SK-N-SH (cell line): ENCODE measurements at regions not wholly inside any gene's neighbourhood (a gene's known extent, or its start where the extent isn't known, plus 50 kb on each side); places are given as distances from the start of the nearest gene placed in this dataset.

ENCODE experiments used
- CTCF ChIA-PET: fragments of 300-600, 350-600 bp; formaldehyde crosslinking; extraction: SDS; loops from one replicate; lab custom pipeline; 2021; lab: Yijun Ruan, JAX
- POLR2A ChIA-PET: fragments of 350-600 bp; sonication (Branson Sonifier 250); formaldehyde crosslinking; extraction: SDS; loops from one replicate; lab custom pipeline; 2020; ENCODE audit warnings: antibody characterized with exemption, inconsistent platforms; lab: Yijun Ruan, JAX
- DNase-seq: peaks from one replicate; pipeline ENCODE4 v3.0.0; 2012
- H2AFZ ChIP-seq: fragments of 200-600 bp; sonication (generic); 2 replicates; pipeline ENCODE4 v1.8.1; 2016; ENCODE audit warnings: antibody characterized with exemption, mild to moderate bottlenecking, low read depth
- H3F3A ChIP-seq: fragments of 200-600 bp; sonication (generic); replicated peaks from 2 replicates; pipeline ENCODE3; 2016; ENCODE audit warnings: antibody characterized with exemption, mild to moderate bottlenecking; ENCODE audit not compliant: insufficient read depth
- H3K27ac ChIP-seq, 2 experiments: fragments of 200-500 bp in 1 of 2; fragments of 200-600 bp in 1 of 2; sonication (Bioruptor generic) in 1 of 2; sonication (generic), shearing (Covaris generic) in 1 of 2; 2 replicates each; pipeline versions ENCODE4 v1.5.1 to v1.6.1; 2014 to 2016; ENCODE audit warnings: low read depth in 2 of 2, inconsistent platforms in 1 of 2, low read length in 1 of 2, mild to moderate bottlenecking in 1 of 2, mixed read lengths in 1 of 2
- H3K27me3 ChIP-seq: fragments of 200-600 bp; sonication (generic), shearing (Covaris generic); 2 replicates; pipeline ENCODE4 v1.6.1; 2016; ENCODE audit warnings: mixed run types; ENCODE audit not compliant: insufficient read depth
- H3K36me3 ChIP-seq, 2 experiments: fragments of 200-500 bp in 1 of 2; fragments of 200-600 bp in 1 of 2; sonication (Bioruptor generic) in 1 of 2; sonication (generic) in 1 of 2; replicated peaks in 1 of 2; 2 replicates each; pipeline versions ENCODE3 to v1.5.1; 2014 to 2016; ENCODE audit warnings: low read length in 1 of 2, mild to moderate bottlenecking in 1 of 2; ENCODE audit not compliant: insufficient read depth in 2 of 2, control insufficient read depth in 1 of 2
- H3K4me1 ChIP-seq, 2 experiments: fragments of 200-500 bp in 1 of 2; fragments of 200-600 bp in 1 of 2; sonication (Bioruptor generic) in 1 of 2; sonication (generic), shearing (Covaris generic) in 1 of 2; 2 replicates each; pipeline versions ENCODE4 v1.5.1 to v1.6.1; 2014 to 2016; ENCODE audit warnings: low read depth in 1 of 2, low read length in 1 of 2, mixed run types in 1 of 2; ENCODE audit not compliant: insufficient read depth in 2 of 2, control insufficient read depth in 1 of 2
- H3K4me2 ChIP-seq: fragments of 200-600 bp; sonication (generic), shearing (Covaris generic); 2 replicates; pipeline ENCODE4 v1.6.1; 2017; ENCODE audit warnings: mixed run types
- H3K4me3 ChIP-seq, 2 experiments: fragments of 200-500 bp in 1 of 2; fragments of 200-600 bp in 1 of 2; sonication (Bioruptor generic) in 1 of 2; sonication (generic), shearing (Covaris generic) in 1 of 2; 2 replicates each; pipeline versions ENCODE4 v1.5.1 to v1.8.1; 2014 to 2016; ENCODE audit warnings: low read depth in 2 of 2, inconsistent platforms in 1 of 2, low read length in 1 of 2, mild to moderate bottlenecking in 1 of 2, mixed read lengths in 1 of 2, moderate library complexity in 1 of 2
- H3K79me2 ChIP-seq: fragments of 200-600 bp; sonication (generic); 2 replicates; pipeline ENCODE4 v1.8.1; 2017; ENCODE audit warnings: mild to moderate bottlenecking; ENCODE audit not compliant: insufficient read depth
- H3K9ac ChIP-seq: fragments of 200-600 bp; sonication (generic); 2 replicates; pipeline ENCODE4 v1.6.1; 2017; ENCODE audit warnings: mixed run types
- H3K9me2 ChIP-seq: fragments of 200-600 bp; sonication (generic); 2 replicates; pipeline ENCODE4 v1.6.1; 2017; ENCODE audit warnings: mixed run types
- H3K9me3 ChIP-seq: fragments of 200-600 bp; sonication (generic); 2 replicates; pipeline ENCODE4 v1.6.1; 2017; ENCODE audit warnings: mixed run types, mild to moderate bottlenecking, moderate library complexity
- H4K20me1 ChIP-seq: fragments of 200-600 bp; sonication (generic); 2 replicates; pipeline ENCODE4 v1.6.1; 2017; ENCODE audit warnings: mild to moderate bottlenecking, mixed run types; ENCODE audit not compliant: insufficient read depth
- ELF1 ChIP-seq: IDR thresholded peaks from 2 replicates; pipeline ENCODE4 v1.4.0; 2012
- FOSL2 ChIP-seq: IDR thresholded peaks from 2 replicates; pipeline ENCODE4 v1.4.0; 2012; ENCODE audit warnings: low read depth, mild to moderate bottlenecking, moderate library complexity, borderline replicate concordance
- FOXJ3 ChIP-seq: sonication (generic); formaldehyde crosslinking; IDR thresholded peaks from 2 replicates; pipeline ENCODE4 v1.5.1; 2020; ENCODE audit warnings: mild to moderate bottlenecking, missing genetic modification reagents
- GABPA ChIP-seq: IDR thresholded peaks from 2 replicates; pipeline ENCODE4 v1.4.0; 2012; ENCODE audit warnings: low read depth, mild to moderate bottlenecking
- GATA2 ChIP-seq: sonication (generic); formaldehyde crosslinking; IDR thresholded peaks from 2 replicates; pipeline ENCODE4 v1.5.0; 2020; ENCODE audit warnings: mild to moderate bottlenecking, missing genetic modification reagents
- JUND ChIP-seq: IDR thresholded peaks from 2 replicates; pipeline ENCODE4 v1.4.0; 2012
- MXI1 ChIP-seq: IDR thresholded peaks from 2 replicates; pipeline ENCODE4 v1.6.1; 2012; ENCODE audit warnings: mild to moderate bottlenecking, low read depth, low read length, improper control_type of control experiment
- NFIC ChIP-seq: IDR thresholded peaks from 2 replicates; pipeline ENCODE4 v1.4.0; 2012; ENCODE audit warnings: borderline replicate concordance
- RCOR1 ChIP-seq: fragments of 150-350 bp; IDR thresholded peaks from 2 replicates; pipeline ENCODE4 v1.6.1; 2017; ENCODE audit warnings: antibody characterized with exemption, low read length
- RXRA ChIP-seq: IDR thresholded peaks from 2 replicates; pipeline ENCODE4 v1.4.0; 2012; ENCODE audit warnings: low read depth, mild to moderate bottlenecking, borderline replicate concordance
- SMC3 ChIP-seq: IDR thresholded peaks from 2 replicates; pipeline ENCODE4 v1.6.1; 2012; ENCODE audit warnings: low read depth, low read length, improper control_type of control experiment
- TCF12 ChIP-seq: IDR thresholded peaks from 2 replicates; pipeline ENCODE4 v1.4.0; 2012
- YY1 ChIP-seq: IDR thresholded peaks from 2 replicates; pipeline ENCODE4 v1.4.0; 2012; ENCODE audit warnings: low read depth, mild to moderate bottlenecking
- WGBS: methylation state at CpG from one replicate; pipeline ENCODE4 v1.1.6; 2017; ENCODE audit warnings: low lambda C conversion rate; 5-methylcytosine and 5-hydroxymethylcytosine counted together
- TF ChIP-seq, protein P1 (sequence below): IDR thresholded peaks from 2 replicates; pipeline ENCODE4; 2012
- TF ChIP-seq, protein P2 (sequence below): IDR thresholded peaks from 2 replicates; pipeline ENCODE4 v1.4.0; 2012; ENCODE audit warnings: low read depth, borderline replicate concordance
- TF ChIP-seq, protein P3 (sequence below): IDR thresholded peaks from 2 replicates; pipeline ENCODE4 v1.4.0; 2012; ENCODE audit warnings: low read depth, borderline replicate concordance

DNA sequence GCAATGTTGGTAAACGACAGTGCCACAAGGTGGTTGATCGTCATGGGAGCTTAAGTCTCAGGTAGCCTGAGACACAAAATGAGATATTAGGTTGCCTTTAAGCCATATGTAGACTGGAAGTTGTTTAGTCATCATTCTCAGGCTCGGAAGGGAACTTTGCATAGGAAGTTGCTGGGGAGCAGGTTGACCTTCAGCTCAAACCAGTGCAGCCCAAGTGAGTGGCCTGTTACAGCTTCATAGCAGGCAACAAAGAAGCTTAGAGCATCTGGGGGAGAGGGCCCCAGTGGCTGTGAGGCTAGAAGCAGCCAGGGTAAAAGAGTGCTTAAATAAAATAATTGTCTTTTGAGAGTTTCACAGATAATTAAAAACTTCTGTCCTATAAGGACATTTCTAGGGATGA lies 404.0 kb downstream of the GUCY1A2 start:
- no peak overlapping the region for H3K4me3 ChIP-seq
- H3K27me3 ChIP-seq, result no peaks in the 10 kb centered on the region
- no peaks in the 10 kb centered on the region for H3K9me2 ChIP-seq
- WGBS, result 34% methylated on average over 2 of the region's 3 CpGs
- H3K36me3 ChIP-seq, result no peaks in the 10 kb centered on the region
- H2AFZ ChIP-seq, result no peak overlapping the region
- ChIA-PET CTCF (no interaction called here), POLR2A (no interaction called here)
- no peak overlapping the region for H3K4me2 ChIP-seq
- DNase-seq, result no peak
- no peak overlapping the region for H3K9ac ChIP-seq
- no peaks in the 10 kb centered on the region for H3K9me3 ChIP-seq
- TF ChIP-seq, protein P1, sequence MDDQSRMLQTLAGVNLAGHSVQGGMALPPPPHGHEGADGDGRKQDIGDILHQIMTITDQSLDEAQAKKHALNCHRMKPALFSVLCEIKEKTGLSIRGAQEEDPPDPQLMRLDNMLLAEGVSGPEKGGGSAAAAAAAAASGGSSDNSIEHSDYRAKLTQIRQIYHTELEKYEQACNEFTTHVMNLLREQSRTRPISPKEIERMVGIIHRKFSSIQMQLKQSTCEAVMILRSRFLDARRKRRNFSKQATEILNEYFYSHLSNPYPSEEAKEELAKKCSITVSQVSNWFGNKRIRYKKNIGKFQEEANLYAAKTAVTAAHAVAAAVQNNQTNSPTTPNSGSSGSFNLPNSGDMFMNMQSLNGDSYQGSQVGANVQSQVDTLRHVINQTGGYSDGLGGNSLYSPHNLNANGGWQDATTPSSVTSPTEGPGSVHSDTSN, result no peak
- TF ChIP-seq, protein P2, sequence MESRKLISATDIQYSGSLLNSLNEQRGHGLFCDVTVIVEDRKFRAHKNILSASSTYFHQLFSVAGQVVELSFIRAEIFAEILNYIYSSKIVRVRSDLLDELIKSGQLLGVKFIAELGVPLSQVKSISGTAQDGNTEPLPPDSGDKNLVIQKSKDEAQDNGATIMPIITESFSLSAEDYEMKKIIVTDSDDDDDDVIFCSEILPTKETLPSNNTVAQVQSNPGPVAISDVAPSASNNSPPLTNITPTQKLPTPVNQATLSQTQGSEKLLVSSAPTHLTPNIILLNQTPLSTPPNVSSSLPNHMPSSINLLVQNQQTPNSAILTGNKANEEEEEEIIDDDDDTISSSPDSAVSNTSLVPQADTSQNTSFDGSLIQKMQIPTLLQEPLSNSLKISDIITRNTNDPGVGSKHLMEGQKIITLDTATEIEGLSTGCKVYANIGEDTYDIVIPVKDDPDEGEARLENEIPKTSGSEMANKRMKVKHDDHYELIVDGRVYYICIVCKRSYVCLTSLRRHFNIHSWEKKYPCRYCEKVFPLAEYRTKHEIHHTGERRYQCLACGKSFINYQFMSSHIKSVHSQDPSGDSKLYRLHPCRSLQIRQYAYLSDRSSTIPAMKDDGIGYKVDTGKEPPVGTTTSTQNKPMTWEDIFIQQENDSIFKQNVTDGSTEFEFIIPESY, result no peak
- TF ChIP-seq FOXJ3 (CRISPR knock-in tag) (no peak), SMC3 (no peak), RCOR1 (no peak), ELF1 (no peak), GABPA (no peak), NFIC (no peak), GATA2 (CRISPR knock-in tag) (no peak), MXI1 (no peak)
- TF ChIP-seq, protein P3, sequence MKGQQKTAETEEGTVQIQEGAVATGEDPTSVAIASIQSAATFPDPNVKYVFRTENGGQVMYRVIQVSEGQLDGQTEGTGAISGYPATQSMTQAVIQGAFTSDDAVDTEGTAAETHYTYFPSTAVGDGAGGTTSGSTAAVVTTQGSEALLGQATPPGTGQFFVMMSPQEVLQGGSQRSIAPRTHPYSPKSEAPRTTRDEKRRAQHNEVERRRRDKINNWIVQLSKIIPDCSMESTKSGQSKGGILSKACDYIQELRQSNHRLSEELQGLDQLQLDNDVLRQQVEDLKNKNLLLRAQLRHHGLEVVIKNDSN, result no peak
- H3F3A ChIP-seq, result no peaks in the 10 kb centered on the region
- H4K20me1 ChIP-seq, result no peaks in the 10 kb centered on the region
- no peak overlapping the region for H3K27ac ChIP-seq
- no peaks in the 10 kb centered on the region for H3K79me2 ChIP-seq
- no peaks in the 10 kb centered on the region; a peak in 2 of 4 replicates for H3K4me1 ChIP-seq

DNA sequence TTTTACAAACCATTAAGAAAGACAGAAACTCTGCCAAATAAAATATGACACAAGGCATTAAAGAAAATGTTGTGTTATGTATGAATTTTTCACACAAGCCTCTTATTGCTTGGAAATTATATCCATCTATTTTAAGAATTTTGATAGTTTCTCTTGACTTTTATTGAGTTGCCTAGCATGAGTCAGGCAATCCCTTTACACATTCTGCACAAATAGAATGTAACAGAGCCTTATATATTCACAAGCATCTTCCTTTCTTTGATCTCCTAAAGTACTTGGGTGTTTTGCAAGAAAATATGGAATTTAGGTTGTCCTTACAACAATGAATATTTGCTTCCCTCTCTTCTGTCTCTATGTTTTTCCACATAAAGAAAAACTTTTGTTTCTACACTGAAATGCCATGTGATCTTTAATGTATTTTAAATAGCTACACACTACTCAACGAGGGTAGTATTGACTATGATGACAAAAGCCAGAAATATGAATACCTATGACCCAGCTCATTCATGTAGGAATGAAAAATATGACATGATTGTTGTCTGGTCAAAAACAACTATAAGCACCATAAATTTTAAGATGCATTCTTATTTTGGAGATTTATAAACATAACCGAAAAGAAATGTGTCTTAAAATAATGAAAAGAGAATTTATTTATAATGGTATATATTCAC lies 398.8 kb downstream of the GUCY1A2 start:
- Histone ChIP-seq H3K4me3 (no peak overlapping the region), H3K79me2 (no peaks in the 10 kb centered on the region), H4K20me1 (no peaks in the 10 kb centered on the region), H3K27ac (no peak overlapping the region), H3K9me2 (no peaks in the 10 kb centered on the region), H3K36me3 (no peaks in the 10 kb centered on the region), H3K9me3 (no peaks in the 10 kb centered on the region), H3K9ac (no peak overlapping the region), H3K4me1 (no peaks in the 10 kb centered on the region; a peak in 1 of 4 replicates)
- 23% methylated on average over 2 of the region's 2 CpGs for WGBS
- POLR2A ChIA-PET, result no interaction called here
- no peak for DNase-seq
- TF ChIP-seq JUND, result peak; percentile 53
- peak; percentile 51; the same call in 1 of the 2 replicates for TF ChIP-seq FOSL2
- no peak for TF ChIP-seq YY1
- TF ChIP-seq, protein P1, result peak; percentile 37; the same call in 1 of the 2 replicates
- no peak for TF ChIP-seq RXRA
- peak; percentile 54 for TF ChIP-seq TCF12
- TF ChIP-seq, all 33 proteins: peak for 4
- Histone ChIP-seq H3K4me2 (peak overlapping the region; percentile 30; the same call in 1 of the 2 replicates), H3F3A (no peaks in the 10 kb centered on the region), H3K27me3 (no peaks in the 10 kb centered on the region), H2AFZ (no peak overlapping the region; the same call in 1 of the 2 replicates)
- CTCF ChIA-PET, result interaction anchor here (0.8 kb wide), 1 partner anchor 16 kb away, joined by 4 read pairs; no protein-coding TSS in a partner anchor
